Psoas muscle (tissue), 7 donors: ENCODE measurements at regions not wholly inside any gene's neighbourhood (a gene's known extent, or its start where the extent isn't known, plus 50 kb on each side); places are given as distances from the start of the nearest gene placed in this dataset.

ENCODE experiments used
- ATAC-seq, 4 donors: fragments of 200-7000 bp; cut with Tn5 transposase; one replicate each; pipeline ENCODE4 v1.9.1; 2020; ENCODE audit warnings: moderate library complexity in 3 of 4, mild to moderate bottlenecking in 2 of 4
- DNase-seq, 2 donors: peaks; one replicate each; pipeline ENCODE4 v3.0.0-alpha.2; 2020
- H3K27ac ChIP-seq: fragments of 200-600 bp; one replicate; pipeline ENCODE4 v1.8.0; 2022
- H3K27me3 ChIP-seq, 3 donors: fragments of 200-600 bp in 1 of 3; one replicate each; pipeline versions ENCODE4 v1.6.1 to v1.8.0; 2013 to 2022; ENCODE audit warnings: low read length in 2 of 3, mild to moderate bottlenecking in 2 of 3, moderate library complexity in 1 of 3; ENCODE audit not compliant: insufficient read depth in 3 of 3
- H3K36me3 ChIP-seq, 2 donors: fragments of 200-600 bp in 1 of 2; one replicate each; pipeline versions ENCODE4 v1.6.1 to v1.8.0; 2013 to 2022; ENCODE audit warnings: low read depth in 1 of 2, mild to moderate bottlenecking in 1 of 2, moderate library complexity in 1 of 2; ENCODE audit not compliant: insufficient read depth in 1 of 2
- H3K4me1 ChIP-seq: fragments of 200-600 bp; one replicate; pipeline ENCODE4 v1.8.0; 2022
- H3K4me3 ChIP-seq: fragments of 200-600 bp; one replicate; pipeline ENCODE4 v1.8.0; 2022; ENCODE audit warnings: mild to moderate bottlenecking
- H3K9me3 ChIP-seq: fragments of 200-600 bp; one replicate; pipeline ENCODE4 v1.8.0; 2022
- WGBS, 3 donors: extraction: QIAGEN DNeasy Blood & Tissue Kit; methylation state at CpG; one replicate each; pipeline versions ENCODE4 v1.1.6 to v1.1.7; 2013; 5-methylcytosine and 5-hydroxymethylcytosine counted together
- intact Hi-C, 2 donors: fragments of 100-400 bp; cut with DNase I; formaldehyde crosslinking; loops; one replicate each; pipeline versions ENCODE4 v1.11.0 to v1.14.2; 2022
- TF ChIP-seq, protein P1 (sequence below): fragments of 200-600 bp; IDR thresholded peaks from one replicate; pipeline ENCODE4 v1.8.0; 2022; ENCODE audit warnings: antibody characterized with exemption
- donor health status: healthy with polysubstance abuse.
- donor health status: DM: no; HTN: no; CAD: no; lungs with moderate emphysema.
- donor health status: Bipolar disorder and iron deficiency.
- donor health status: healthy.
- donor health status: DM: yes; HTN: yes; CAD: no.
- donor health status: DM: no; HTN: no; CAD: no.
- donor health status: DM: yes; HTN: yes; CAD: no.

DNA sequence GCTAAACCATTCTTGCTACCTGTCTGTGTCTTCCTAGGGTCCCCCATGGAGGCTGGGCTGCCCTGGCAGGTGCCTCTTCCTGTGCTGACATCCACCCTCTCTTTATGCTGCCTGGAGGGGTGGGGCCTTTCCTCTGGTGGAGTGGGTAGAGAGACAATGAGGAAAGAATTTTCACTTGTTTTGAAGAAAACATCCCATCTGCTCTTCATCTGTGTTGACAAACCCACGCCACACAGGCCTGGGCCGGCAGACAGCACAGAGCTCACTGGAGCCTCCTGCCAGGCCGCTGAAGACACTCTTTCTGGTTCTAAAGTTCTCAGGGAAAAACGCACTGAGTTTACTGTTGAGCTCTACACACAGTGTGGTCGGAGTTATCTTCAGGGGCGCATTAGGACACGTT lies 328.2 kb downstream of the GLRX3 start:
- DNase-seq: no peak
- H3K4me1 ChIP-seq: no peaks in the 10 kb centered on the region
- WGBS, 3 donors: 72 to 81% (median 81%) methylated on average over 7 of the region's 7 CpGs
- no peak overlapping the region for H3K27ac ChIP-seq
- no peak for ATAC-seq
- no peaks in the 10 kb centered on the region for H3K9me3 ChIP-seq
- no peaks in the 10 kb centered on the region for H3K27me3 ChIP-seq
- H3K4me3 ChIP-seq: no peak overlapping the region
- intact Hi-C loops: no loop called here
- TF ChIP-seq, protein P1, sequence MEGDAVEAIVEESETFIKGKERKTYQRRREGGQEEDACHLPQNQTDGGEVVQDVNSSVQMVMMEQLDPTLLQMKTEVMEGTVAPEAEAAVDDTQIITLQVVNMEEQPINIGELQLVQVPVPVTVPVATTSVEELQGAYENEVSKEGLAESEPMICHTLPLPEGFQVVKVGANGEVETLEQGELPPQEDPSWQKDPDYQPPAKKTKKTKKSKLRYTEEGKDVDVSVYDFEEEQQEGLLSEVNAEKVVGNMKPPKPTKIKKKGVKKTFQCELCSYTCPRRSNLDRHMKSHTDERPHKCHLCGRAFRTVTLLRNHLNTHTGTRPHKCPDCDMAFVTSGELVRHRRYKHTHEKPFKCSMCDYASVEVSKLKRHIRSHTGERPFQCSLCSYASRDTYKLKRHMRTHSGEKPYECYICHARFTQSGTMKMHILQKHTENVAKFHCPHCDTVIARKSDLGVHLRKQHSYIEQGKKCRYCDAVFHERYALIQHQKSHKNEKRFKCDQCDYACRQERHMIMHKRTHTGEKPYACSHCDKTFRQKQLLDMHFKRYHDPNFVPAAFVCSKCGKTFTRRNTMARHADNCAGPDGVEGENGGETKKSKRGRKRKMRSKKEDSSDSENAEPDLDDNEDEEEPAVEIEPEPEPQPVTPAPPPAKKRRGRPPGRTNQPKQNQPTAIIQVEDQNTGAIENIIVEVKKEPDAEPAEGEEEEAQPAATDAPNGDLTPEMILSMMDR: no peak
- H3K36me3 ChIP-seq: no peaks in the 10 kb centered on the region

DNA sequence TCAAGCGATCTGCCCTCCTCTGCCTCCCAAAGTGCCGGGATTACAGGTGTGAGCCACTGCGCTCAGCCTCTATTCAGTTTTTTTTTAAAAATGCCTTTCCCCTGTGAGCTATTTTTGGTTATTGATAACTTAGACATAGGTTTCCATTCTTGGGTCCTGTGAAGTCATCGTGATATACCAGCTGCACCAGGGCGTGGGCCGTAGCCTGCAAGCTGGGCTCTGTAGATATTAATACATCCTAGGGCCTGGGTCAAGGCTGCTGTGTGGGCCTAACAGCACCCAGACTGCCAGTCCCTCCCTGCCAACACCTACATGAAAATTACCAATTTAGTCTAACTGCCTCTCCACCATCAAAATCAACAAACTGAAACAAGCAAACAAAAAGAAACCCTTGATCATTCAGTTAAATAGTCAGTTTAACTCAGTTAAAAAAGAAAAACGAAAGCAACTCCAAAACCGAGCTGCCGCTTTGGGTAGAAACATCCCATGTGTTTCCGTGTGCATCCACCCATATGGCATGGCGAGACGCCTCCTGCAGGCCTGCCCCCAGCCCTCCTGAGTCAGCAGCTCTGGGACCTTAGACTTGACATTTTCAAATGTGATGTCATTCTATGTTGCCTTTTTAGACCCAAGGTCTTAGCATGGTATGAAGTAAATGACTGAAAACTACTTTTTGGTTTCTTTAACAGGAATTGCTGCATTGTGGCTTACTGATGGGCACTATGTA lies 330.2 kb downstream of the GLRX3 start:
- Histone ChIP-seq H3K9me3 (no peaks in the 10 kb centered on the region), H3K4me3 (no peak overlapping the region), H3K4me1 (no peaks in the 10 kb centered on the region), H3K27ac (no peak overlapping the region), H3K27me3 (no peaks in the 10 kb centered on the region), H3K36me3 (no peaks in the 10 kb centered on the region)
- TF ChIP-seq, protein P1: no peak
- DNase-seq: no peak
- ATAC-seq: no peak
- intact Hi-C loops: no loop called here
- WGBS, 3 donors: 89 to 92% (median 90%) methylated on average over 12 of the region's 12 CpGs

DNA sequence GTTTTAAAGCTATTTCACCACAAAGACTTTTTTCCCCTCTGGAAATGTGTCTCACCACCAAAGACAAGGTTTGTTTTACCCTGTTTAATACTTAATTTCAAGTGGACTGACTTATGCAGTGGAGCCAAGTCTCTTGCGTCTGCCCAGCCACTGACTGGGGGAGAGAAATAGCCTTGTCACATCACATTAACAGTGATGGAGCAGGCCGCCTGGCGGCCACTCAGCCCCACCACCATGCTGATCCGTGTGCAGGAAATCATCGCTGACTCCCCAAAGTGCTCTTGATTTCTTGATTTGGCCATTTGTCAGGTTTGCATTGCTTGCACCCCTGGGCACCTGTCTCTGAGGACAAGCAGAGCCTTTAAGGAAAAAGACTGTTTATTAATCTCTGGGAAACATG lies 334.1 kb downstream of the GLRX3 start:
- intact Hi-C loops: no loop called here
- WGBS, 3 donors: 57 to 67% (median 60%) methylated on average over 5 of the region's 5 CpGs
- Histone ChIP-seq H3K4me3 (no peak overlapping the region), H3K9me3 (no peaks in the 10 kb centered on the region), H3K27me3 (no peaks in the 10 kb centered on the region), H3K36me3 (no peaks in the 10 kb centered on the region), H3K4me1 (no peaks in the 10 kb centered on the region), H3K27ac (no peak overlapping the region)
- TF ChIP-seq, protein P1: no peak
- DNase-seq (no peak), ATAC-seq (no peak)

DNA sequence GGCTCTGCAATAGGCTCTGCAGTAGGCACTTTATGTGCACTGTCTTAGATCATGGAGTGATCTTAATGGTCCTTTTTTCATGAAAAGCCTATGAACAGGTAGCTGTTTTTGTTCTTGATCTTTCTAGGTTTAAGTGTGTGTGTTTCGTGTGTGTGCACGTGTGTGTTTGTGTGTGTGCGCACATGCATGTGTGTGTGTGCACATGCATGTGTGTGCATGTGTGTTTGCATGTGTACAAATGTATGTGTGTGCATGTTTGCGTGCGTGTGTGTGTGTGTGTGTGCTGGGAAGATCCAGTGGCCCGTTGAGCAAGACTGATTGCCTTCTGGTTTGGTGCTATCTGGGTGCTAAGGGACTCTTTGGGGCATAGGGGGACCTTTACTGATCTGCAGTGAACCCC lies 334.8 kb downstream of the GLRX3 start:
- no peaks in the 10 kb centered on the region for H3K4me1 ChIP-seq
- H3K4me3 ChIP-seq: no peak overlapping the region
- H3K9me3 ChIP-seq: no peaks in the 10 kb centered on the region
- WGBS, 3 donors: 78 to 92% (median 91%) methylated on average over 6 of the region's 6 CpGs
- peaks cover 0 to 2% (median 0%) of the 10 kb centered on the region in 3 donors for H3K27me3 ChIP-seq
- TF ChIP-seq, protein P1: no peak
- H3K27ac ChIP-seq: no peak overlapping the region
- H3K36me3 ChIP-seq: no peaks in the 10 kb centered on the region
- DNase-seq (no peak), ATAC-seq (no peak)
- intact Hi-C loops: no loop called here

DNA sequence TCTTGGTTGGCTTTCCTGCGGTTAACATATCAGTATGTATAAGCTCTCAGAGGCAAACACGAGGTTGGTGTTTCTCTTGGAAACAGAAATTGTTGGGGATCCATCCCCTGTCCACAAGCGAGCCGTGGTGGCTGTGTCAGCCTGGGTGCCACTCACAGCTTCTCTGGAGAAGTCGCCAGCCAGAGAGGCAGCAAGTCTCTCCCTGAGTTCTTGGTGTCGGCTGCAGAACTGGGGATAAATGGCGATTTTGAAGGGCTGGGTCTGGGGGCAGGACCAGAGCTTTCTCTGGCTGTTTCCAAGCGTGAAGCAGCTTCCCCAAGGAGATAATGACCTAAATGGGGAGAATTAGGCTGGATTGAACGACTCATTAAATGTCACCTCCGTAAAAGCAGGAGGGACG lies 335.3 kb downstream of the GLRX3 start:
- TF ChIP-seq, protein P1: no peak
- WGBS, 3 donors: 56 to 58% (median 56%) methylated on average over 11 of the region's 11 CpGs
- H3K4me1 ChIP-seq: no peaks in the 10 kb centered on the region
- H3K36me3 ChIP-seq: no peaks in the 10 kb centered on the region
- no peak for DNase-seq
- no peak for ATAC-seq
- no peak overlapping the region for H3K27ac ChIP-seq
- intact Hi-C loops: no loop called here
- no peak overlapping the region for H3K4me3 ChIP-seq
- H3K9me3 ChIP-seq: no peaks in the 10 kb centered on the region
- peaks cover 0 to 2% (median 0%) of the 10 kb centered on the region in 3 donors for H3K27me3 ChIP-seq
